Heart left ventricle (tissue), 13 donors: ENCODE measurements at regions not wholly inside any gene's neighbourhood (a gene's known extent, or its start where the extent isn't known, plus 50 kb on each side); places are given as distances from the start of the nearest gene placed in this dataset.

Experiments
- CTCF ChIP-seq, 12 donors: fragments of 200-600 bp; sonication (generic) in 4 of 12; IDR thresholded peaks; one replicate each; pipeline versions ENCODE4 v1.5.0 to v1.8.0; 2018 to 2022; ENCODE audit warnings: antibody characterized with exemption in 12 of 12, mild to moderate bottlenecking in 5 of 12
- POLR2A ChIP-seq, 2 donors: fragments of 450-650 bp; IDR thresholded peaks; one replicate each; pipeline ENCODE4 v1.6.1; 2017; ENCODE audit warnings: antibody characterized with exemption in 2 of 2, mild to moderate bottlenecking in 2 of 2, moderate library complexity in 2 of 2
- donor health status: ischemic (EF 13 %, LVEDD 7.1; RV severe dilation, severe dysfunction).
- donor health status: DM: no; HTN: yes; CAD: no.
- donor health status: DM: no; HTN: no; CAD: no.
- donor health status: ischemic (EF 25% LVEDD 6.9; RV normal size, moderate dysfunction).
- donor health status: ischemic (EF 25% LVEDD 5.7; RV mildly dilated, moderate dysfunction).
- donor health status: ischemic (EF 35%, LVEDD 5.7; RV mildly dilated, moderate dysfunction).
- donor health status: nonischemic (EF 11% LVEDD 7.7; RV severe dilation, severe dysfunction).
- donor health status: DM: yes; HTN: yes; CAD: no.
- donor health status: PGD.
- donor health status: ischemic (EF 29% LVEDD 5.4; RV normal size, mild dysfunction).
- donor health status: nonischemic (EF 23%, LVEDD 6.1; RV moderate dilation, normal function).

- TF ChIP-seq CTCF (IDR thresholded peaks at IDR 0.05) (no peak), POLR2A (IDR thresholded peaks at IDR 0.05) (no peak)
Measured at GRCh38 chr12:124110372-124110883, 137.4 kb downstream of the ZNF664 start.
